Right atrium auricular region (tissue), 2 donors: ENCODE measurements at regions not wholly inside any gene's neighbourhood (a gene's known extent, or its start where the extent isn't known, plus 50 kb on each side); places are given as distances from the start of the nearest gene placed in this dataset.
"Not testable (repeated sequence)": the region's sequence is repeated elsewhere in the genome, so short reads cannot be mapped to it uniquely, and the experiment has no call there.

ENCODE experiments used
- DNase-seq: peaks from one replicate; pipeline ENCODE4 v3.0.0-alpha.2; 2019; ENCODE audit warnings: low spot score
- H3K27ac ChIP-seq, 2 donors: fragments of 200-600 bp; sonication (generic); 1 replicate in 1 of 2; 2 replicates in 1 of 2; pipeline ENCODE4 v1.5.1; 2016 to 2019
- H3K27me3 ChIP-seq, 2 donors: fragments of 200-600 bp; sonication (generic); one replicate each; pipeline versions ENCODE4 v1.5.1 to v1.6.0; 2017 to 2019
- H3K36me3 ChIP-seq: fragments of 200-600 bp; sonication (generic); one replicate; pipeline ENCODE4 v1.5.1; 2016
- H3K4me1 ChIP-seq, 2 donors: fragments of 200-600 bp; sonication (generic); one replicate each; pipeline versions ENCODE4 v1.5.1 to v1.6.0; 2017 to 2019
- H3K4me3 ChIP-seq, 2 donors: fragments of 200-600 bp; sonication (generic); 1 replicate in 1 of 2; 2 replicates in 1 of 2; pipeline ENCODE4 v1.5.1; 2017 to 2019; ENCODE audit warnings: mild to moderate bottlenecking in 1 of 2, moderate library complexity in 1 of 2
- H3K9me3 ChIP-seq, 2 donors: fragments of 200-600 bp; sonication (generic); one replicate each; pipeline ENCODE4 v1.5.1; 2019
- CTCF ChIP-seq, 2 donors: fragments of 200-600 bp; sonication (generic); IDR thresholded peaks; one replicate each; pipeline ENCODE4 v1.5.1; 2019; ENCODE audit warnings: antibody characterized with exemption in 2 of 2

GRCh38 chr4:33837043-33837838 is 2407.1 kb downstream of the ARAP2 start:
- Histone ChIP-seq H3K4me3 (no peak overlapping the region), H3K36me3 (no peaks in the 10 kb centered on the region), H3K27ac (no peak overlapping the region), H3K27me3 (no peaks in the 10 kb centered on the region), H3K4me1 (no peaks in the 10 kb centered on the region), H3K9me3 (no peaks in the 10 kb centered on the region)
- no peak for DNase-seq
- TF ChIP-seq CTCF (IDR thresholded peaks at IDR 0.05), result no peak

- Histone ChIP-seq H3K4me1 (no peaks in the 10 kb centered on the region), H3K9me3 (no peaks in the 10 kb centered on the region), H3K4me3 (no peak overlapping the region), H3K27me3 (no peaks in the 10 kb centered on the region), H3K27ac (no peak overlapping the region), H3K36me3 (no peaks in the 10 kb centered on the region)
- no peak for DNase-seq
- no peak for TF ChIP-seq CTCF (IDR thresholded peaks at IDR 0.05)
Measured at GRCh38 chr4:33841120-33841519, 2403.2 kb downstream of the ARAP2 start.

GRCh38 chr4:33850371-33850902 is 2393.9 kb downstream of the ARAP2 start:
- DNase-seq, result no peak
- no peak overlapping the region for H3K27ac ChIP-seq
- no peaks in the 10 kb centered on the region for H3K36me3 ChIP-seq
- no peak for TF ChIP-seq CTCF (IDR thresholded peaks at IDR 0.05)
- no peaks in the 10 kb centered on the region for H3K9me3 ChIP-seq
- no peaks in the 10 kb centered on the region for H3K4me1 ChIP-seq
- no peaks in the 10 kb centered on the region for H3K27me3 ChIP-seq
- no peak overlapping the region for H3K4me3 ChIP-seq

- not testable (repeated sequence) for H3K27me3 ChIP-seq, H3K27ac ChIP-seq
Measured at GRCh38 chr4:33853670-33854069, 2390.6 kb downstream of the ARAP2 start.

GRCh38 chr4:33864290-33864859 is 2379.9 kb downstream of the ARAP2 start:
- Histone ChIP-seq H3K4me3 (no peak overlapping the region), H3K9me3 (no peaks in the 10 kb centered on the region), H3K36me3 (no peaks in the 10 kb centered on the region), H3K4me1 (no peaks in the 10 kb centered on the region), H3K27me3 (no peaks in the 10 kb centered on the region), H3K27ac (no peak overlapping the region)
- no peak for TF ChIP-seq CTCF (IDR thresholded peaks at IDR 0.05)
- DNase-seq, result no peak

More at GRCh38 chr4:33853670-33854069, 2390.6 kb downstream of the ARAP2 start:
- not testable (repeated sequence) for H3K4me1 ChIP-seq, H3K36me3 ChIP-seq, DNase-seq, H3K9me3 ChIP-seq, H3K4me3 ChIP-seq

GRCh38 chr4:33873791-33874190 is 2370.5 kb downstream of the ARAP2 start:
- no peak overlapping the region for H3K4me3 ChIP-seq
- no peaks in the 10 kb centered on the region for H3K27me3 ChIP-seq
- H3K36me3 ChIP-seq, result no peaks in the 10 kb centered on the region
- no peak overlapping the region for H3K27ac ChIP-seq
- H3K9me3 ChIP-seq, result peaks cover 0 to 4% of the 10 kb centered on the region in 2 donors
- H3K4me1 ChIP-seq, result no peaks in the 10 kb centered on the region
- TF ChIP-seq CTCF (IDR thresholded peaks at IDR 0.05), result no peak
- DNase-seq, result no peak
